ENCODE measurements at regions not wholly inside any gene's neighbourhood (a gene's known extent, or its start where the extent isn't known, plus 50 kb on each side); places are given as distances from the start of the nearest gene placed in this dataset.

DNA sequence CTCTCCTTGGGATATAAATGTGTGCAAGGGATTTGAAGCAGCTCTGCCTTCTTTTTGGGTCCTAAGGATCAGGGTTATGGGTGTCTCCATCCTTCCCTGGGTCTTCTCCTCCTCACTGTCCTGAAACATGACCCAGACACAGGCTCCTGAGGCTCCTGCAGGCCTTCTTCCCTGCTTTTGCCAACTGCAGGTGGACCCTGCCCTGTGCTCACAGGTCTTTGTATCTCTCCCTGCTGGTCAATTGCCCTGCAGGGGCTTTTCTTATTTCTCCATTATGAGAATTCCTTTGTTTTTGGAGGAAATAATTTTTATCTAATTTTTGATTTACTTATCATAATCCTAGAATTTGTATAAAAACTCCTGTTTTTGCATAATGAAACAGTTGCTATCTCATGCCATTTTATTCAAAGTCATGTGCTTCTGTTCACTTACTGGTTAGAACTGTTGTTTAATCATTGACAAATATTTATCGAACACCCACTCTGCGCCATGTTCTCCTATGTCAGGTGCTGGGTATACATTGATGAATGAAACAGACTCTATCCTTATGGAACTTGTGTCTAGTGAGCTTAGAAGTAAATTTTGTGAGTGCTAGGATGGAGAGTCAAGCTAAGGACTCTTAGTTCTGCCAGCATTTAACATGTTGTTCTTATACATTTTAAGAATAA, 89.7 kb upstream of the TOP3B start:
- DNase-seq (ENCODE audit: low read depth), result no peak
- TF ChIP-seq, protein P1, sequence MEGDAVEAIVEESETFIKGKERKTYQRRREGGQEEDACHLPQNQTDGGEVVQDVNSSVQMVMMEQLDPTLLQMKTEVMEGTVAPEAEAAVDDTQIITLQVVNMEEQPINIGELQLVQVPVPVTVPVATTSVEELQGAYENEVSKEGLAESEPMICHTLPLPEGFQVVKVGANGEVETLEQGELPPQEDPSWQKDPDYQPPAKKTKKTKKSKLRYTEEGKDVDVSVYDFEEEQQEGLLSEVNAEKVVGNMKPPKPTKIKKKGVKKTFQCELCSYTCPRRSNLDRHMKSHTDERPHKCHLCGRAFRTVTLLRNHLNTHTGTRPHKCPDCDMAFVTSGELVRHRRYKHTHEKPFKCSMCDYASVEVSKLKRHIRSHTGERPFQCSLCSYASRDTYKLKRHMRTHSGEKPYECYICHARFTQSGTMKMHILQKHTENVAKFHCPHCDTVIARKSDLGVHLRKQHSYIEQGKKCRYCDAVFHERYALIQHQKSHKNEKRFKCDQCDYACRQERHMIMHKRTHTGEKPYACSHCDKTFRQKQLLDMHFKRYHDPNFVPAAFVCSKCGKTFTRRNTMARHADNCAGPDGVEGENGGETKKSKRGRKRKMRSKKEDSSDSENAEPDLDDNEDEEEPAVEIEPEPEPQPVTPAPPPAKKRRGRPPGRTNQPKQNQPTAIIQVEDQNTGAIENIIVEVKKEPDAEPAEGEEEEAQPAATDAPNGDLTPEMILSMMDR (IDR thresholded peaks at IDR 0.05; ENCODE audit: insufficient read depth, low read length, severe bottlenecking), result no peak
- Histone ChIP-seq H3K36me3 (ENCODE audit: control insufficient read depth, insufficient read depth, low read length) (no peaks in the 10 kb centered on the region), H3K27me3 (ENCODE audit: control insufficient read depth, insufficient read depth, low read length) (peaks cover 2% of the 10 kb centered on the region), H3K4me3 (ENCODE audit: low read depth, low read length) (no peak overlapping the region)
- FAIRE-seq, result no peak

DNA sequence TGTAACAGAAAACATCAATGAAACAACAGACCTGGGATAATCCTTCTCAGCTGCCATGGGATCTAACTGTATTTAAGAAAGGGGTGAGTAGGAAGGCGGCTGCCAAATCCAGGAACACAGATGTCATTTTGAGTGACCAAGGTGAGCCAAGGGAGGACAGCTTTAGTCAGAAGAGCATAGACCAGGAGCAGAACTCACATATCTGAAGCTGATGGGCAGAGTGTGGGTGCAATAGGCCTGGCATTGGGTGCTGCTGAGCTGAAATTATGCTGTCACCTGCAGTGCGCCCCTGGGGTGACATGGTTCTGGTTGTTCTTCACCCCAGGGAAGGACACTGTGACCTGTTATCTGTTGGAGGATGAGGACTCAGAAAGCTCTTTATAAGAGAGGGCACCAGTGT, 88.9 kb upstream of the TOP3B start:
- DNase-seq (ENCODE audit: low read depth), result no peak
- Histone ChIP-seq H3K27me3 (ENCODE audit: control insufficient read depth, insufficient read depth, low read length) (peaks cover 2% of the 10 kb centered on the region), H3K4me3 (ENCODE audit: low read depth, low read length) (no peak overlapping the region), H3K36me3 (ENCODE audit: control insufficient read depth, insufficient read depth, low read length) (no peaks in the 10 kb centered on the region)
- no peak for FAIRE-seq
- TF ChIP-seq, protein P1 (IDR thresholded peaks at IDR 0.05; ENCODE audit: insufficient read depth, low read length, severe bottlenecking), result no peak

DNA sequence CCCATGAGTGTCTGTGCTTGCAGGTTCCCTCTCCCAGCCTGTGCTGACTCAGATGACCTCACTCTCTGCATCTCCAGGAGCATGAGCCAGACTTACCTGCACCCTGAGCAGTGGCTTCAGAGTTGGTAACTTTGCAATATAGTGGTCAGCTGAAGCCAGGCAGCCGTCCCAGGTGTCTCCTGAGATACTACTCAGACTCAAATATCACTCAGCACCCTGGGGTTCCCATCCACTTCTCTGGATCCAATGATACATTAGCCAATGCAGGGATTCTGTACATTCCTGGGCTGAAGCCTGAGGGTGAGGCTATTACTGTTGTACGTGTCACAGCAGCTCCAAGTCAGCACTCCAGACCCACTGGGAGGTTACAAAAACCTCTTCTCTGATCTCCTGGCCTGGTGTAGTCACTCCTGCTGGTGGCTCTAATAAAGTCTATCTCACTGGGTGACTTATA, 87.8 kb upstream of the TOP3B start:
- FAIRE-seq (no peak), DNase-seq (ENCODE audit: low read depth) (peak; percentile 83)
- TF ChIP-seq, protein P1 (IDR thresholded peaks at IDR 0.05; ENCODE audit: insufficient read depth, low read length, severe bottlenecking), result no peak
- H3K4me3 ChIP-seq (ENCODE audit: low read depth, low read length), result no peak overlapping the region
- peaks cover 2% of the 10 kb centered on the region for H3K27me3 ChIP-seq (ENCODE audit: control insufficient read depth, insufficient read depth, low read length)
- no peaks in the 10 kb centered on the region for H3K36me3 ChIP-seq (ENCODE audit: control insufficient read depth, insufficient read depth, low read length)

DNA sequence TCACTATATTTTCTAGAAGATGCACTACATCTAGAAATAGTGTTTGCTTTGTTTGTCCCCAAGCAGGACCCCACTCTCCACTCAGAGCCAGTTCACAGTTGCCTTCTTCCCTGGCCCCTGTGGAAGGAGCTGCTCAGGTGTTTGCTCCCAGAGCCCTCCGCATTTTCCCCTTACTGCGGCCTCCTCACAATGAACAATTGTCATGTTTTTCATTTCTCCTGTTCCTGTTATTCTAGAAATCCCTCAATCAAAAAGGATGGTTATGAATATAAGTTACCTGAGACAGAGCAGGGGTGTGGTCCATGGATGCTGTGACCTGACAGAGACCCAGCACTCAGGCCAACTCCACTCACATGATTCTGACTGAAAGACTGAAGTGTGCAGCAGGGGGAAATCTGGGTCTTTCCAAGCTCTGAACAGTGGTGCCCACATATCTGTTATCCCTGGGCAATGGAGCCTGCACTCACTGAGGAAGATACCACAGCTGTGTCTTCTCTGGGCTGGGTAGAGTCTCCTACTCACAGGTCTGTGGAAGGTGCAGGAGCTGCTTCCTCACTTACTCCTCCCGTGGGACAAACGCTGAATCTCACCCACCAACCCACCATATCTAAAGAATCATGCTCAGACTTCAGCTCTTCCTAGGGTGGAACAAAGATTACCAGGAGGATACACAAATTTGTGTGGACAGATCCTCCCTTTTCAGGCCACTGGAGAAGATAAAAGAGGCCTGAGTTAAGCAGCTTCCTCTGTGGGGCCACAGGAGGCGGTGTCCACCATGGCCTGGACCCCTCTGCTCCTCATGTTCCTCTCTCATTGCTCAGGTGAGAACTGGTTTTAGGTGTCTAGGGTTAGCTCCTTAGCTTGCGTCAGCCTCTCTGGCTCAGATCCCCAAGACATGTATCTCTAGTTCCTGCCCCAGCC, 87.1 kb upstream of the TOP3B start:
- TF ChIP-seq, protein P1 (IDR thresholded peaks at IDR 0.05; ENCODE audit: insufficient read depth, low read length, severe bottlenecking), result peak; percentile 13
- FAIRE-seq (peak; percentile 83), DNase-seq (ENCODE audit: low read depth) (no peak)
- H3K36me3 ChIP-seq (ENCODE audit: control insufficient read depth, insufficient read depth, low read length), result no peaks in the 10 kb centered on the region
- H3K27me3 ChIP-seq (ENCODE audit: control insufficient read depth, insufficient read depth, low read length), result peaks cover 2% of the 10 kb centered on the region
- no peak overlapping the region for H3K4me3 ChIP-seq (ENCODE audit: low read depth, low read length)

DNA sequence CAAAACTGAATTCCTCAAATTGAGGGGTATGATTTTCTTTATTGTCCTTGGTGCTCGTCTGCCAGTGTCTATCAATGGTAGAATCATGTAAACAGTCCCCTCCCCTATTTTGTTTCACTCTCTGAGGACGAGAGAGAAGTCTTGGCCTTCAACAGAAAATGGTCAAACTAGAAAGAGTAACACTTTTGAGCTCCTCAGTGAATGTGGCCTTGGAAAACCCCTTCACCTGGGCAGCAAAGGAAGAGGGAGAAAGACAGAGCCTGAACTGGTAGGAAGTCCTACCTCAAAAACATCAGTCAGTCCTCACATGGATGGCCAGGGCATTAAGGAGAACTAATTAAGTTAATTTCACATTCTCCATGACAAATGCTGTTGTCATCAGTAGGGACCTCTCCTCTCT, 86.1 kb upstream of the TOP3B start:
- peaks cover 1% of the 10 kb centered on the region for H3K27me3 ChIP-seq (ENCODE audit: control insufficient read depth, insufficient read depth, low read length)
- no peak for DNase-seq (ENCODE audit: low read depth)
- peak; percentile 76 for FAIRE-seq
- TF ChIP-seq, protein P1 (IDR thresholded peaks at IDR 0.05; ENCODE audit: insufficient read depth, low read length, severe bottlenecking), result no peak
- H3K36me3 ChIP-seq (ENCODE audit: control insufficient read depth, insufficient read depth, low read length), result no peaks in the 10 kb centered on the region
- H3K4me3 ChIP-seq (ENCODE audit: low read depth, low read length), result no peak overlapping the region
